HEK293 (cell line): ENCODE measurements at regions not wholly inside any gene's neighbourhood (a gene's known extent, or its start where the extent isn't known, plus 50 kb on each side); places are given as distances from the start of the nearest gene placed in this dataset.

Experiments used
- CTCF ChIA-PET: fragments of 350-600 bp; formaldehyde crosslinking; extraction: SDS; loops from one replicate; lab custom pipeline; 2021; ENCODE audit warnings: antibody characterized with exemption; lab: Yijun Ruan, JAX
- POLR2A ChIA-PET: fragments of 300-600 bp; formaldehyde crosslinking; extraction: SDS; loops from one replicate; lab custom pipeline; 2020; ENCODE audit warnings: antibody characterized with exemption, inconsistent platforms; lab: Yijun Ruan, JAX
- H3K27ac ChIP-seq: fragments of 200-500 bp; sonication (Bioruptor generic); 2 replicates; pipeline ENCODE4 v1.5.1; 2014; ENCODE audit warnings: low read depth, low read length, control low read depth, inconsistent platforms; ENCODE audit errors: extremely low read depth
- H3K36me3 ChIP-seq, 2 experiments: fragments of 200-500 bp in 1 of 2; sonication (Bioruptor generic) in 1 of 2; 1 replicate in 1 of 2; 2 replicates in 1 of 2; pipeline ENCODE4 v1.5.1; 2014 to 2017; ENCODE audit warnings: inconsistent platforms in 2 of 2, low read length in 2 of 2; ENCODE audit not compliant: control insufficient read depth in 2 of 2, insufficient read depth in 1 of 2
- H3K4me1 ChIP-seq: fragments of 200-500 bp; sonication (Bioruptor generic); 2 replicates; pipeline ENCODE4 v1.5.1; 2014; ENCODE audit warnings: mild to moderate bottlenecking, low read length, inconsistent platforms; ENCODE audit not compliant: control insufficient read depth, insufficient read depth
- H3K4me3 ChIP-seq: 2 replicates; pipeline ENCODE4 v1.5.1; 2011; ENCODE audit warnings: low read depth, mild to moderate bottlenecking, control low read depth, low read length, moderate library complexity
- H3K9me3 ChIP-seq: fragments of 200-500 bp; sonication (Bioruptor generic); 2 replicates; pipeline ENCODE4 v1.5.1; 2014; ENCODE audit warnings: low read depth, low read length, inconsistent platforms; ENCODE audit not compliant: control insufficient read depth, insufficient read depth
- AEBP2 ChIP-seq: fragments of 450-650 bp; formaldehyde crosslinking; IDR thresholded peaks from 2 replicates; pipeline ENCODE4 v1.5.1; 2016; ENCODE audit warnings: missing biosample characterization, missing genetic modification characterization, borderline replicate concordance
- HOXA7 ChIP-seq: sonication (generic); formaldehyde crosslinking; IDR thresholded peaks from 2 replicates; pipeline ENCODE4 v1.8.1; 2022; ENCODE audit warnings: missing genetic modification reagents, borderline replicate concordance
- HOXD13 ChIP-seq: sonication (generic); formaldehyde crosslinking; IDR thresholded peaks from 2 replicates; pipeline ENCODE4 v1.8.0; 2022; ENCODE audit warnings: missing genetic modification reagents, borderline replicate concordance
- KLF10 ChIP-seq: fragments of 450-650 bp; IDR thresholded peaks from 2 replicates; pipeline ENCODE4 v1.5.1; 2018; ENCODE audit warnings: missing biosample characterization, mild to moderate bottlenecking, missing genetic modification characterization
- ZBTB11 ChIP-seq: fragments of 450-650 bp; formaldehyde crosslinking; conservative IDR thresholded peaks from 2 replicates; pipeline ENCODE4 v1.5.1; 2016; ENCODE audit warnings: low read depth, missing biosample characterization, missing genetic modification characterization
- ZIC2 ChIP-seq: fragments of 450-650 bp; formaldehyde crosslinking; IDR thresholded peaks from 2 replicates; pipeline ENCODE4 v1.5.1; 2016; ENCODE audit warnings: missing biosample characterization, missing genetic modification characterization
- ZNF138 ChIP-seq: fragments of 450-650 bp; formaldehyde crosslinking; IDR thresholded peaks from 2 replicates; pipeline ENCODE4 v1.5.1; 2016; ENCODE audit warnings: missing biosample characterization, missing genetic modification characterization, borderline replicate concordance
- ZNF140 ChIP-seq: fragments of 450-650 bp; formaldehyde crosslinking; IDR thresholded peaks from 2 replicates; pipeline ENCODE4 v1.5.1; 2016; ENCODE audit warnings: missing biosample characterization, missing genetic modification characterization
- ZNF24 ChIP-seq: fragments of 450-650 bp; formaldehyde crosslinking; IDR thresholded peaks from 2 replicates; pipeline ENCODE4 v1.5.1; 2016; ENCODE audit warnings: missing biosample characterization, missing genetic modification characterization
- ZNF433 ChIP-seq: fragments of 450-650 bp; formaldehyde crosslinking; IDR thresholded peaks from 2 replicates; pipeline ENCODE4 v1.5.1; 2016; ENCODE audit warnings: missing biosample characterization, missing genetic modification characterization, low read depth
- ZNF510 ChIP-seq: fragments of 450-650 bp; formaldehyde crosslinking; IDR thresholded peaks from 2 replicates; pipeline ENCODE4 v1.5.1; 2018; ENCODE audit warnings: mild to moderate bottlenecking, missing genetic modification characterization, missing biosample characterization; ENCODE audit not compliant: insufficient replicate concordance
- ZNF513 ChIP-seq: fragments of 450-650 bp; IDR thresholded peaks from 2 replicates; pipeline ENCODE4 v1.5.1; 2018; ENCODE audit warnings: missing biosample characterization, missing genetic modification characterization
- ZNF560 ChIP-seq: fragments of 450-650 bp; formaldehyde crosslinking; IDR thresholded peaks from 2 replicates; pipeline ENCODE4 v1.5.1; 2017; ENCODE audit warnings: missing biosample characterization, missing genetic modification characterization, borderline replicate concordance
- ZNF561 ChIP-seq: fragments of 450-650 bp; IDR thresholded peaks from 2 replicates; pipeline ENCODE4 v1.5.1; 2018; ENCODE audit warnings: missing biosample characterization, missing genetic modification characterization, borderline replicate concordance
- ZNF600 ChIP-seq: fragments of 450-650 bp; formaldehyde crosslinking; IDR thresholded peaks from 2 replicates; pipeline ENCODE4 v1.5.1; 2016; ENCODE audit warnings: missing biosample characterization, missing genetic modification characterization
- ZNF621 ChIP-seq: fragments of 450-650 bp; formaldehyde crosslinking; IDR thresholded peaks from 2 replicates; pipeline ENCODE4 v1.5.1; 2017; ENCODE audit warnings: missing biosample characterization, missing genetic modification characterization
- ZNF776 ChIP-seq: fragments of 450-650 bp; formaldehyde crosslinking; IDR thresholded peaks from 2 replicates; pipeline ENCODE4 v1.5.0; 2017; ENCODE audit warnings: missing biosample characterization, missing genetic modification characterization, borderline replicate concordance
- ZSCAN16 ChIP-seq: fragments of 450-650 bp; formaldehyde crosslinking; IDR thresholded peaks from 2 replicates; pipeline ENCODE4 v1.5.1; 2016; ENCODE audit warnings: missing biosample characterization, missing genetic modification characterization

- no peaks in the 10 kb centered on the region for H3K4me1 ChIP-seq
- H3K9me3 ChIP-seq: no peaks in the 10 kb centered on the region
Measured at GRCh38 chr3:104591776-104592175, 774.9 kb upstream of the ALCAM start.

GRCh38 chr3:104594491-104594890, 772.2 kb upstream of the ALCAM start:
- ChIA-PET POLR2A (no interaction called here), CTCF (interaction anchor here (0.6 kb wide), 1 partner anchor 281 kb away, joined by 3 read pairs; no protein-coding TSS in a partner anchor)
- Histone ChIP-seq H3K4me3 (no peak overlapping the region), H3K9me3 (no peaks in the 10 kb centered on the region), H3K36me3 (no peaks in the 10 kb centered on the region), H3K4me1 (no peaks in the 10 kb centered on the region), H3K27ac (no peak overlapping the region)
- TF ChIP-seq ZNF433 (no peak), ZNF561 (no peak), ZNF776 (tag by site-specific recombination) (no peak), ZNF510 (no peak), ZNF600 (tag by site-specific recombination) (no peak), ZSCAN16 (tag by site-specific recombination) (no peak), ZBTB11 (tag by site-specific recombination) (no peak), ZIC2 (tag by site-specific recombination) (no peak), ZNF138 (tag by site-specific recombination) (no peak), ZNF140 (tag by site-specific recombination) (no peak), HOXD13 (CRISPR knock-in tag) (no peak), AEBP2 (tag by site-specific recombination) (no peak), ZNF560 (tag by site-specific recombination) (no peak), ZNF621 (tag by site-specific recombination) (no peak)

More at GRCh38 chr3:104591776-104592175, 774.9 kb upstream of the ALCAM start:
- Histone ChIP-seq H3K4me3 (no peak overlapping the region), H3K36me3 (no peaks in the 10 kb centered on the region), H3K27ac (no peak overlapping the region)
- ChIA-PET CTCF (no interaction called here), POLR2A (no interaction called here)
- TF ChIP-seq ZNF24 (no peak), ZNF513 (no peak), HOXA7 (CRISPR knock-in tag) (no peak), KLF10 (tag by site-specific recombination) (no peak)
